Activated B cell treated with CpG ODN at 0.5 μM for 24 hours (primary cell): ENCODE measurements at regions not wholly inside any gene's neighbourhood (a gene's known extent, or its start where the extent isn't known, plus 50 kb on each side); places are given as distances from the start of the nearest gene placed in this dataset.

ENCODE experiments used
- ATAC-seq: fragments of 200-7000 bp; cut with Tn5 transposase; one replicate; pipeline ENCODE4 v1.10.0; 2021; ENCODE audit warnings: low read depth, mild to moderate bottlenecking, moderate library complexity
- CTCF ChIA-PET: fragments of 350-600 bp; sonication (Branson Sonifier 250); formaldehyde crosslinking; loops from one replicate; lab custom pipeline; 2021; ENCODE audit warnings: antibody characterized with exemption; lab: Charles Lee
- POLR2A ChIA-PET: fragments of 350-600 bp; sonication (Branson Sonifier 250); formaldehyde crosslinking; loops from one replicate; lab custom pipeline; 2021; ENCODE audit warnings: antibody characterized with exemption; lab: Charles Lee
- DNase-seq: peaks from one replicate; pipeline ENCODE4 v3.0.0; 2022
- H3K27ac Mint-ChIP-seq: one replicate; pipeline ENCODE4 v1.8.0; 2020; ENCODE audit warnings: mixed read lengths
- H3K27me3 Mint-ChIP-seq: one replicate; pipeline ENCODE4 v1.8.0; 2021; ENCODE audit warnings: mixed read lengths
- H3K36me3 Mint-ChIP-seq: one replicate; pipeline ENCODE4 v1.8.0; 2021; ENCODE audit warnings: low read depth, mixed read lengths
- H3K4me1 Mint-ChIP-seq: one replicate; pipeline ENCODE4 v1.8.0; 2021; ENCODE audit warnings: mixed read lengths
- H3K4me3 Mint-ChIP-seq: one replicate; pipeline ENCODE4 v1.8.0; 2020; ENCODE audit warnings: mild to moderate bottlenecking, mixed read lengths
- H3K9me3 Mint-ChIP-seq: one replicate; pipeline ENCODE4 v1.8.0; 2020; ENCODE audit warnings: mixed read lengths
- CTCF ChIP-seq: fragments of 200-600 bp; IDR thresholded peaks from one replicate; pipeline ENCODE4 v1.8.0; 2022; ENCODE audit warnings: antibody characterized with exemption, mild to moderate bottlenecking
- intact Hi-C: fragments of 100-400 bp; cut with micrococcal nuclease; formaldehyde crosslinking; loops from one replicate; pipeline ENCODE4 v1.15.1; 2024

- intact Hi-C loops: no loop called here
- DNase-seq (no peak), ATAC-seq (no peak)
- H3K4me1 Mint-ChIP-seq: no peaks in the 10 kb centered on the region
- H3K9me3 Mint-ChIP-seq: no peaks in the 10 kb centered on the region
- H3K27me3 Mint-ChIP-seq: peaks cover 4% of the 10 kb centered on the region
- no peak for TF ChIP-seq CTCF
- ChIA-PET CTCF (interaction anchor here (1.0 kb wide), 1 partner anchor 24 kb away, joined by 3 read pairs; no protein-coding TSS in a partner anchor), POLR2A (no interaction called here)
- H3K36me3 Mint-ChIP-seq: no peaks in the 10 kb centered on the region
- H3K4me3 Mint-ChIP-seq: no peak overlapping the region
- H3K27ac Mint-ChIP-seq: no peak overlapping the region
Observed at GRCh38 chr3:124664804-124665203, 65.4 kb upstream of the UMPS start.

GRCh38 chr3:124666067-124666466 lies 64.2 kb upstream of the UMPS start:
- ChIA-PET POLR2A (no interaction called here), CTCF (interaction anchor here (2.1 kb wide), 1 partner anchor 23 kb away, joined by 6 read pairs; no protein-coding TSS in a partner anchor)
- Mint-ChIP-seq H3K36me3 (no peaks in the 10 kb centered on the region), H3K27ac (no peak overlapping the region), H3K4me1 (peaks cover 2% of the 10 kb centered on the region), H3K9me3 (peaks cover 4% of the 10 kb centered on the region), H3K4me3 (no peak overlapping the region), H3K27me3 (peaks cover 4% of the 10 kb centered on the region)
- intact Hi-C loops: no loop called here
- no peak for DNase-seq
- no peak for ATAC-seq
- TF ChIP-seq CTCF: no peak

- no peak for ATAC-seq
- CTCF ChIA-PET: no interaction called here
- peaks cover 7% of the 10 kb centered on the region for H3K9me3 Mint-ChIP-seq
- intact Hi-C loops: no loop called here
- H3K4me1 Mint-ChIP-seq: peaks cover 5% of the 10 kb centered on the region
- no peaks in the 10 kb centered on the region for H3K36me3 Mint-ChIP-seq
- no peak for DNase-seq
- TF ChIP-seq CTCF: no peak
- no peaks in the 10 kb centered on the region for H3K27me3 Mint-ChIP-seq
- H3K27ac Mint-ChIP-seq: no peak overlapping the region
- POLR2A ChIA-PET: no interaction called here
- no peak overlapping the region for H3K4me3 Mint-ChIP-seq
Observed at GRCh38 chr3:124669470-124669869, 60.8 kb upstream of the UMPS start.

GRCh38 chr3:124671106-124671505 lies 59.1 kb upstream of the UMPS start:
- H3K9me3 Mint-ChIP-seq: peaks cover 7% of the 10 kb centered on the region
- no peak overlapping the region for H3K27ac Mint-ChIP-seq
- ChIA-PET CTCF (no interaction called here), POLR2A (no interaction called here)
- no peaks in the 10 kb centered on the region for H3K36me3 Mint-ChIP-seq
- no peak for DNase-seq
- H3K4me3 Mint-ChIP-seq: no peak overlapping the region
- H3K27me3 Mint-ChIP-seq: no peaks in the 10 kb centered on the region
- TF ChIP-seq CTCF: no peak
- peaks cover 5% of the 10 kb centered on the region for H3K4me1 Mint-ChIP-seq
- intact Hi-C loops: no loop called here
- no peak for ATAC-seq

GRCh38 chr3:124674336-124674735 lies 55.9 kb upstream of the UMPS start:
- intact Hi-C loops: no loop called here

More at GRCh38 chr3:124674336-124674735, 55.9 kb upstream of the UMPS start:
- H3K27me3 Mint-ChIP-seq: no peaks in the 10 kb centered on the region
- no peak for ATAC-seq
- no peak for TF ChIP-seq CTCF
- no peak overlapping the region for H3K4me3 Mint-ChIP-seq
- peaks cover 5% of the 10 kb centered on the region for H3K4me1 Mint-ChIP-seq
- no peaks in the 10 kb centered on the region for H3K36me3 Mint-ChIP-seq
- ChIA-PET CTCF (no interaction called here), POLR2A (no interaction called here)
- no peak overlapping the region for H3K27ac Mint-ChIP-seq
- no peak for DNase-seq
- H3K9me3 Mint-ChIP-seq: peaks cover 7% of the 10 kb centered on the region
